Stimulated activated CD4-positive, alpha-beta T cell treated with anti-CD3 and anti-CD28 coated beads, Interleukin-1b, Interleukin-23, amount 100 ng/mL, for 48 hours (primary cell): ENCODE measurements at regions not wholly inside any gene's neighbourhood (a gene's known extent, or its start where the extent isn't known, plus 50 kb on each side); places are given as distances from the start of the nearest gene placed in this dataset.
"Not testable (repeated sequence)": the region's sequence is repeated elsewhere in the genome, so short reads cannot be mapped to it uniquely, and the experiment has no call there.

Experiments used
- DNase-seq: peaks from one replicate; pipeline ENCODE4 v3.0.0-alpha.2; 2020

GRCh38 chr3:106839576-106840280 lies 537.5 kb upstream of the CCDC54 start:
- no peak for DNase-seq

- DNase-seq, result no peak
Measured at GRCh38 chr3:106840319-106840718, 536.9 kb upstream of the CCDC54 start.

- DNase-seq, result no peak
Measured at GRCh38 chr3:106842151-106842550, 535.1 kb upstream of the CCDC54 start.

- DNase-seq, result no peak
Measured at GRCh38 chr3:106844638-106845037, 532.6 kb upstream of the CCDC54 start.

GRCh38 chr3:106848099-106848498 lies 529.1 kb upstream of the CCDC54 start:
- no peak for DNase-seq

GRCh38 chr3:106850437-106850836 lies 526.8 kb upstream of the CCDC54 start:
- DNase-seq, result no peak

- not testable (repeated sequence) for DNase-seq
Measured at GRCh38 chr3:106858321-106858720, 518.9 kb upstream of the CCDC54 start.

- DNase-seq, result no peak
Measured at GRCh38 chr3:106860182-106860581, 517.1 kb upstream of the CCDC54 start.

GRCh38 chr3:106862067-106862466 lies 515.2 kb upstream of the CCDC54 start:
- no peak for DNase-seq

GRCh38 chr3:106877627-106878026 lies 499.6 kb upstream of the CCDC54 start:
- no peak for DNase-seq

GRCh38 chr3:106880206-106880605 lies 497.0 kb upstream of the CCDC54 start:
- DNase-seq, result no peak

- no peak for DNase-seq
Measured at GRCh38 chr3:106881186-106881585, 496.1 kb upstream of the CCDC54 start.

- no peak for DNase-seq
Measured at GRCh38 chr3:106882297-106882696, 494.9 kb upstream of the CCDC54 start.

GRCh38 chr3:106906074-106906473 lies 471.2 kb upstream of the CCDC54 start:
- DNase-seq, result no peak

GRCh38 chr3:106908181-106908938 lies 468.9 kb upstream of the CCDC54 start:
- no peak for DNase-seq

GRCh38 chr3:106913111-106913698 lies 464.0 kb upstream of the CCDC54 start:
- DNase-seq, result no peak

GRCh38 chr3:106913966-106914365 lies 463.3 kb upstream of the CCDC54 start:
- DNase-seq, result no peak

GRCh38 chr3:106920609-106921008 lies 456.6 kb upstream of the CCDC54 start:
- no peak for DNase-seq

- no peak for DNase-seq
Measured at GRCh38 chr3:106929081-106929480, 448.2 kb upstream of the CCDC54 start.

GRCh38 chr3:106930086-106930485 lies 447.2 kb upstream of the CCDC54 start:
- DNase-seq, result no peak

GRCh38 chr3:106931904-106932303 lies 445.3 kb upstream of the CCDC54 start:
- no peak for DNase-seq

GRCh38 chr3:106936337-106936736 lies 440.9 kb upstream of the CCDC54 start:
- no peak for DNase-seq

- no peak for DNase-seq
Measured at GRCh38 chr3:106942051-106942450, 435.2 kb upstream of the CCDC54 start.

- DNase-seq, result no peak
Measured at GRCh38 chr3:106943071-106943470, 434.2 kb upstream of the CCDC54 start.
